SK-N-SH (cell line): ENCODE measurements at regions not wholly inside any gene's neighbourhood (a gene's known extent, or its start where the extent isn't known, plus 50 kb on each side); places are given as distances from the start of the nearest gene placed in this dataset.

Experiments
- CTCF ChIA-PET: fragments of 300-600, 350-600 bp; formaldehyde crosslinking; extraction: SDS; loops from one replicate; lab custom pipeline; 2021; lab: Yijun Ruan, JAX
- POLR2A ChIA-PET: fragments of 350-600 bp; sonication (Branson Sonifier 250); formaldehyde crosslinking; extraction: SDS; loops from one replicate; lab custom pipeline; 2020; ENCODE audit warnings: antibody characterized with exemption, inconsistent platforms; lab: Yijun Ruan, JAX
- DNase-seq: peaks from one replicate; pipeline ENCODE4 v3.0.0; 2012
- H2AFZ ChIP-seq: fragments of 200-600 bp; sonication (generic); 2 replicates; pipeline ENCODE4 v1.8.1; 2016; ENCODE audit warnings: antibody characterized with exemption, mild to moderate bottlenecking, low read depth
- H3F3A ChIP-seq: fragments of 200-600 bp; sonication (generic); replicated peaks from 2 replicates; pipeline ENCODE3; 2016; ENCODE audit warnings: antibody characterized with exemption, mild to moderate bottlenecking; ENCODE audit not compliant: insufficient read depth
- H3K27ac ChIP-seq, 2 experiments: fragments of 200-500 bp in 1 of 2; fragments of 200-600 bp in 1 of 2; sonication (Bioruptor generic) in 1 of 2; sonication (generic), shearing (Covaris generic) in 1 of 2; 2 replicates each; pipeline versions ENCODE4 v1.5.1 to v1.6.1; 2014 to 2016; ENCODE audit warnings: low read depth in 2 of 2, inconsistent platforms in 1 of 2, low read length in 1 of 2, mild to moderate bottlenecking in 1 of 2, mixed read lengths in 1 of 2
- H3K27me3 ChIP-seq: fragments of 200-600 bp; sonication (generic), shearing (Covaris generic); 2 replicates; pipeline ENCODE4 v1.6.1; 2016; ENCODE audit warnings: mixed run types; ENCODE audit not compliant: insufficient read depth
- H3K36me3 ChIP-seq, 2 experiments: fragments of 200-500 bp in 1 of 2; fragments of 200-600 bp in 1 of 2; sonication (Bioruptor generic) in 1 of 2; sonication (generic) in 1 of 2; replicated peaks in 1 of 2; 2 replicates each; pipeline versions ENCODE3 to v1.5.1; 2014 to 2016; ENCODE audit warnings: low read length in 1 of 2, mild to moderate bottlenecking in 1 of 2; ENCODE audit not compliant: insufficient read depth in 2 of 2, control insufficient read depth in 1 of 2
- H3K4me1 ChIP-seq, 2 experiments: fragments of 200-500 bp in 1 of 2; fragments of 200-600 bp in 1 of 2; sonication (Bioruptor generic) in 1 of 2; sonication (generic), shearing (Covaris generic) in 1 of 2; 2 replicates each; pipeline versions ENCODE4 v1.5.1 to v1.6.1; 2014 to 2016; ENCODE audit warnings: low read depth in 1 of 2, low read length in 1 of 2, mixed run types in 1 of 2; ENCODE audit not compliant: insufficient read depth in 2 of 2, control insufficient read depth in 1 of 2
- H3K4me2 ChIP-seq: fragments of 200-600 bp; sonication (generic), shearing (Covaris generic); 2 replicates; pipeline ENCODE4 v1.6.1; 2017; ENCODE audit warnings: mixed run types
- H3K4me3 ChIP-seq, 2 experiments: fragments of 200-500 bp in 1 of 2; fragments of 200-600 bp in 1 of 2; sonication (Bioruptor generic) in 1 of 2; sonication (generic), shearing (Covaris generic) in 1 of 2; 2 replicates each; pipeline versions ENCODE4 v1.5.1 to v1.8.1; 2014 to 2016; ENCODE audit warnings: low read depth in 2 of 2, inconsistent platforms in 1 of 2, low read length in 1 of 2, mild to moderate bottlenecking in 1 of 2, mixed read lengths in 1 of 2, moderate library complexity in 1 of 2
- H3K79me2 ChIP-seq: fragments of 200-600 bp; sonication (generic); 2 replicates; pipeline ENCODE4 v1.8.1; 2017; ENCODE audit warnings: mild to moderate bottlenecking; ENCODE audit not compliant: insufficient read depth
- H3K9ac ChIP-seq: fragments of 200-600 bp; sonication (generic); 2 replicates; pipeline ENCODE4 v1.6.1; 2017; ENCODE audit warnings: mixed run types
- H3K9me2 ChIP-seq: fragments of 200-600 bp; sonication (generic); 2 replicates; pipeline ENCODE4 v1.6.1; 2017; ENCODE audit warnings: mixed run types
- H3K9me3 ChIP-seq: fragments of 200-600 bp; sonication (generic); 2 replicates; pipeline ENCODE4 v1.6.1; 2017; ENCODE audit warnings: mixed run types, mild to moderate bottlenecking, moderate library complexity
- H4K20me1 ChIP-seq: fragments of 200-600 bp; sonication (generic); 2 replicates; pipeline ENCODE4 v1.6.1; 2017; ENCODE audit warnings: mild to moderate bottlenecking, mixed run types; ENCODE audit not compliant: insufficient read depth
- CHD2 ChIP-seq: fragments of 150-350 bp; IDR thresholded peaks from 2 replicates; pipeline ENCODE4 v1.6.1; 2018; ENCODE audit warnings: low read length; ENCODE audit not compliant: partially characterized antibody
- EP300 ChIP-seq, 2 experiments: IDR thresholded peaks; 2 replicates each; pipeline versions ENCODE4 v1.4.0 to v1.6.1; 2012; ENCODE audit warnings: borderline replicate concordance in 1 of 2, low read depth in 1 of 2, low read length in 1 of 2
- FOXM1 ChIP-seq: IDR thresholded peaks from 2 replicates; pipeline ENCODE4 v1.4.0; 2012; ENCODE audit warnings: low read depth, mild to moderate bottlenecking
- GABPA ChIP-seq: IDR thresholded peaks from 2 replicates; pipeline ENCODE4 v1.4.0; 2012; ENCODE audit warnings: low read depth, mild to moderate bottlenecking
- GATA2 ChIP-seq: sonication (generic); formaldehyde crosslinking; IDR thresholded peaks from 2 replicates; pipeline ENCODE4 v1.5.0; 2020; ENCODE audit warnings: mild to moderate bottlenecking, missing genetic modification reagents
- IRF3 ChIP-seq: fragments of 150-350 bp; IDR thresholded peaks from 2 replicates; pipeline ENCODE4 v1.6.1; 2016; ENCODE audit warnings: mild to moderate bottlenecking, low read depth, low read length
- JUND ChIP-seq: IDR thresholded peaks from 2 replicates; pipeline ENCODE4 v1.4.0; 2012
- MAX ChIP-seq: IDR thresholded peaks from 2 replicates; pipeline ENCODE4 v1.4.0; 2012; ENCODE audit warnings: low read depth
- MEF2A ChIP-seq: IDR thresholded peaks from 2 replicates; pipeline ENCODE4 v1.4.0; 2012; ENCODE audit warnings: low read depth, borderline replicate concordance
- MXI1 ChIP-seq: IDR thresholded peaks from 2 replicates; pipeline ENCODE4 v1.6.1; 2012; ENCODE audit warnings: mild to moderate bottlenecking, low read depth, low read length, improper control_type of control experiment
- NRF1 ChIP-seq: IDR thresholded peaks from 2 replicates; pipeline ENCODE4 v1.6.1; 2012; ENCODE audit warnings: low read depth, mild to moderate bottlenecking, low read length
- POLR2AphosphoS5 ChIP-seq: IDR thresholded peaks from 2 replicates; pipeline ENCODE4 v1.6.1; 2012; ENCODE audit warnings: low read depth, low read length
- RCOR1 ChIP-seq: fragments of 150-350 bp; IDR thresholded peaks from 2 replicates; pipeline ENCODE4 v1.6.1; 2017; ENCODE audit warnings: antibody characterized with exemption, low read length
- REST ChIP-seq: IDR thresholded peaks from 2 replicates; pipeline ENCODE4 v1.6.1; 2012; ENCODE audit warnings: mild to moderate bottlenecking, low read depth, low read length, moderate library complexity
- RFX5 ChIP-seq: IDR thresholded peaks from 2 replicates; pipeline ENCODE4 v1.6.1; 2012; ENCODE audit warnings: mild to moderate bottlenecking, improper control_type of control experiment, low read length
- RXRA ChIP-seq: IDR thresholded peaks from 2 replicates; pipeline ENCODE4 v1.4.0; 2012; ENCODE audit warnings: low read depth, mild to moderate bottlenecking, borderline replicate concordance
- SIN3A ChIP-seq: IDR thresholded peaks from 2 replicates; pipeline ENCODE4 v1.6.1; 2012; ENCODE audit warnings: low read depth, mild to moderate bottlenecking, low read length, moderate library complexity, borderline replicate concordance
- SMC3 ChIP-seq: IDR thresholded peaks from 2 replicates; pipeline ENCODE4 v1.6.1; 2012; ENCODE audit warnings: low read depth, low read length, improper control_type of control experiment
- TAF1 ChIP-seq: IDR thresholded peaks from 2 replicates; pipeline ENCODE4 v1.6.1; 2012; ENCODE audit warnings: low read depth, mild to moderate bottlenecking, low read length, moderate library complexity, borderline replicate concordance
- TCF12 ChIP-seq: IDR thresholded peaks from 2 replicates; pipeline ENCODE4 v1.4.0; 2012
- USF2 ChIP-seq: fragments of 150-350 bp; IDR thresholded peaks from 2 replicates; pipeline ENCODE4 v1.6.1; 2017; ENCODE audit warnings: antibody characterized with exemption, low read length, low read depth, borderline replicate concordance
- ZBTB33 ChIP-seq: IDR thresholded peaks from 2 replicates; pipeline ENCODE4 v1.4.0; 2012; ENCODE audit warnings: low read depth, borderline replicate concordance
- WGBS: methylation state at CpG from one replicate; pipeline ENCODE4 v1.1.6; 2017; ENCODE audit warnings: low lambda C conversion rate; 5-methylcytosine and 5-hydroxymethylcytosine counted together

GRCh38 chr13:33401238-33401637, 115.7 kb upstream of the STARD13 start:
- Histone ChIP-seq H3K4me1 (no peaks in the 10 kb centered on the region), H3K9me2 (no peaks in the 10 kb centered on the region), H3K9me3 (no peaks in the 10 kb centered on the region), H3K4me3 (no peak overlapping the region), H3K27ac (no peak overlapping the region), H3F3A (no peaks in the 10 kb centered on the region), H4K20me1 (no peaks in the 10 kb centered on the region), H3K27me3 (no peaks in the 10 kb centered on the region), H2AFZ (no peak overlapping the region), H3K4me2 (no peak overlapping the region), H3K36me3 (no peaks in the 10 kb centered on the region), H3K79me2 (no peaks in the 10 kb centered on the region), H3K9ac (no peak overlapping the region)
- CTCF ChIA-PET = interaction anchor here (1.2 kb wide), 1 partner anchor 37 kb away, joined by 3 read pairs; no protein-coding TSS in a partner anchor
- POLR2A ChIA-PET = interaction anchor here (0.6 kb wide), 1 partner anchor 38 kb away, joined by 3 read pairs; no protein-coding TSS in a partner anchor
- no peak for DNase-seq
- TF ChIP-seq MXI1 (no peak), POLR2AphosphoS5 (no peak), RFX5 (no peak), MAX (no peak), TCF12 (no peak), RCOR1 (no peak), GATA2 (CRISPR knock-in tag) (no peak), GABPA (no peak), JUND (no peak), SIN3A (no peak), IRF3 (no peak), CHD2 (no peak)
- 77% methylated on average over 4 of the region's 4 CpGs for WGBS

- Histone ChIP-seq H3F3A (no peaks in the 10 kb centered on the region), H3K36me3 (no peaks in the 10 kb centered on the region), H4K20me1 (no peaks in the 10 kb centered on the region), H3K9me3 (no peaks in the 10 kb centered on the region), H3K4me3 (no peak overlapping the region), H3K79me2 (no peaks in the 10 kb centered on the region), H3K9me2 (no peaks in the 10 kb centered on the region), H3K4me1 (no peaks in the 10 kb centered on the region), H3K9ac (no peak overlapping the region), H3K4me2 (no peak overlapping the region), H2AFZ (no peak overlapping the region), H3K27me3 (no peaks in the 10 kb centered on the region), H3K27ac (no peak overlapping the region)
- ChIA-PET POLR2A (no interaction called here), CTCF (no interaction called here)
- TF ChIP-seq RXRA (no peak), MXI1 (no peak), SMC3 (no peak), MEF2A (no peak), EP300 (IDR thresholded peaks at IDR 0.05; ENCODE audit: borderline replicate concordance in 1 of 2, low read depth in 1 of 2, low read length in 1 of 2) (no peak), SIN3A (no peak), RCOR1 (no peak), REST (no peak), POLR2AphosphoS5 (no peak), NRF1 (no peak), TAF1 (no peak), ZBTB33 (no peak), USF2 (no peak), FOXM1 (no peak)
- DNase-seq = no peak
- WGBS = 69% methylated on average over 5 of the region's 7 CpGs
Observed at GRCh38 chr13:33402975-33403374, 117.4 kb upstream of the STARD13 start.
